HG03159 (cell line): ENCODE measurements at regions not wholly inside any gene's neighbourhood (a gene's known extent, or its start where the extent isn't known, plus 50 kb on each side); places are given as distances from the start of the nearest gene placed in this dataset.

ENCODE experiments used
- ATAC-seq: cut with Tn5 transposase; IDR thresholded peaks from one replicate; pipeline ENCODE4 v1.9.1; 2021; ENCODE audit warnings: mild to moderate bottlenecking, moderate library complexity; ENCODE audit not compliant: unreplicated experiment

DNA sequence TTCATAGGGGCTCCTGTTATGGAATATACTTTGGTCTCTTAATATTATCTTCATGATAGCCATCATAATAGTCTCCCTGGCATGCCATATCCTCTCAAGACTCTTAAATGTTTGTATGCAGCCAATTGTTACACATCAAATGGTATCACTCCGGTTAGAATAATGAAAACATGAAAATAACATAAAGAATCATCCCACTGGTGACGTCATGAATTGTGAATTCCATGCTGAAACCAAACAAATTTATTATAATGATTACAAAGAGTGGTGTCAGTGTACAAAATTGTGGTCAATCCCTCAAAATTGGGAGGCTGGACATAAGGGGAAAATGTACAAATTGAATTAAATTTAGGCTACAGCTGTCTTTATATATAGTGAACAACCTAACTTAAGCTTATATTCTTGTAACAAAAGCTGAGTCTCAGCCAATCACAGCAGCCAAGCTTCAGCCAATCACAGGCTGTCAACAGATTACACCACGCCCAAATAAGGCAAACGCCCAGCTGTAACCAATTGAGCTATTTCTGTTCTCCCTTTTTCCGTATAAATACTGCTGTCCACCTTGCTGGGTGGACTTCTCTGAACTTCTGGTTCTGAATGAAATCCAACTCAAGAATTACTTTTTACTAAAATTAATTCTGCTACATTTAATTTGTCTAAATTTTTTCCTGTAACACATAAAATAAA is 156.1 kb downstream of the CHD9NB start:
- no peak for ATAC-seq

DNA sequence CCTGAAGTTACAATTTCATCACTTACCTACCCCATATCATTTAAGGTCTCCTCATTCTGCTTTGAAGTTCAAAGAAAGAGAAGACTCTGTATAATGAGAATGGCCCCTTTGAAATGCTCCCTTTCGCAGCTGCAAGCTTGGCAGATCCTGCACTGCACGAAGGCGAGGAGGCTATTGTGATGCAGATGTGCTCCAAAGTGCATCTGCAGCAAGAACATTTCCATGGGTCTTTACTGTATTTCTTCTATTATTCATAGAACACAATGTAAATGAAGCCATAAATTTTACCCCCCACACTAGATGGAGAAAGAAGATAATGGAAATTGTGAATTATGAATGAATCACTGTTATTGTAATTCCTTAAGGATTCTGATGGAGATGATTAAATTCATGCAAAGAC is 178.7 kb downstream of the CHD9NB start:
- no peak for ATAC-seq

DNA sequence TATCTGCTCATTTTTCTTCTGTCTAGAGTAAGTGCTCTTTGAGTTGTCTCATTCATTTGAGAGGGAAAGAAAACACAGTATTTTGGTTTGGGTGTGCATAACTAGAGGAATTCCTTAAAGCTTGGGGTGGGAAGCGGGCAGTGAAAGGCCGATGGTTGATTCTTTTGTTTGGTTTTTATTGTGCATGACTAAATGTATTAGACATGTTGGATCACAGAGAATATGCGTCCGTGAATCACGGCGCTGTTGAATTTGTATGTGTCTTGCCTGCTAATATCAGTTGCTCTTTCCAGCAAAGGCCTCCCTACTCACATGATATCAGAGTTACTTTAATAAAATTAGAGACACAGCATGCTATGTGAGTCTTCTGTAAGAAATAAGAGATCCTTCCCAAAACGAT is 180.0 kb downstream of the CHD9NB start:
- no peak for ATAC-seq

DNA sequence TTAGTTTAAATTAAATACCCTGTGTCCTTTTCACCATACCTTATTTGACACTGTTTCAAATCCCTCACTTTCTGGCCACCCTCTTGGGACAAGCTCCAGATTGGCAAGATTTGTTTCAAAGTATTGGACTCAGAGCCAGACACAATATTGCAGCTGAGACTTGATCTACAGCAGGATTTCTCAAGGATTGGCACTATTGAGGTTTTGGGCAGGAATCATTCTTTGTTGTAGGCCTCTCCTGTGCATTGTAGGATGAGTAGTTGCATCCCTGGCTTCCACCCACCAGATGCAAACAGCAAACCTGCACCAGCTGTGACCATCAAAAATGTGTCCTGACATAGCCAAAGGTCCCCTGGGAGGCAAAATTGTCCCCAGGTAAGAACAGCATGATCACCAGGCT is 181.2 kb downstream of the CHD9NB start:
- no peak for ATAC-seq

DNA sequence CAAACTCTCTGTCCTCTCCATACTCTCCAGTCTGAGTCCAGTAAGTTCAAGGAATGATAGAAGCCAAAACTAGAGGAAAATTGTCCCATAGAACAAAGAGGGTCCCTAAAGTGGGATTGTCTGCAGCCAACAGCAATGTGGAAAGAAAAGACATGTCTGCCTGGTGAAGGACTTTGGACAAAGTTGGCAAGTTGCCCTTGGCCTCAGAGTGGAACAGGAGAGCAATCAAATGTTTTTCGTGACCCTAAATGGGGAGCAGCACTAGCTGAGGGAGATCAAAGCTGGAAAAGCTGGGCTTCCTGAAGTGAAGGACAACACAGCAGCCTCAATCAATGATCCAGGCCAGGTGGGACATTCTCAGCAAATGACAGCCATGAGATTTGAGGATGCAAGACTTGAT is 183.5 kb downstream of the CHD9NB start:
- ATAC-seq: no peak

DNA sequence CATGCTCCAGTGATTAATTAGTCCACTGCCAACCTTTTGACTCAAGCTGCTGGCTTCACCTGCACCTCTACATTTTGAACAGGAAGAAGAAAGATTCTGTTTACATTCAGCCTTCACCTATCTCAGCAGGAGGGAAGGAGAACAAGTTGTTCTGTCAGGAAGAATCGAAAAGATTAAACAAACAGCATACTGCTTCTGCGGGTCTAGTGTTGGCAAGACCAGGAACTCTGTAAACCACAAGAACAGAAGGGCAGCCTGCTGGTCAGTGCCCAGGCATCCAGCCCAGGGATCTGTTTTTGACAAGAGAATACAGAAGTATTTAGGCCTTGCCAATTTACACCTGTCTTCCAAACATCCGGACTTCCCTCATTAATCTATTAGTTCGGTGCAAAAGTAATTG is 189.7 kb downstream of the CHD9NB start:
- no peak for ATAC-seq

DNA sequence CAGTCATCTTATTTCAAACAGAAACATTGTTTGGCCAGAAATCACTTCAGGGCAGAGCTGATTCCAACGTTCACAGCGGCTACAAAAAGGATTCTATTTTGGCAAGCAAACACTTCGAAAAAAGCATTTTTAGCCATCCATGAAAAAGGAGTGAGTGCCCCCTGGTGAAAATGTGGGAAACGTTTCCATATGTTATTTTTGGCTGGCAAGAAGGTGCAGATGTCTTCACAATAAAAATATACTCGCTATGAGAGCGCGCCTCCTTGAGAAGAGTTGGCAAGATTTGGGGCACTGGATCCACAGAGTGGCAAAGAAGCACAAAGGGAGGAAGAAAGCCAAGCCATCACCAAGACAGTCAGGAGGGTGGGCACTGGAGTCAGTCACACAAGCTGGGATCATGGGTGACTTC is 191.1 kb downstream of the CHD9NB start:
- ATAC-seq: no peak

DNA sequence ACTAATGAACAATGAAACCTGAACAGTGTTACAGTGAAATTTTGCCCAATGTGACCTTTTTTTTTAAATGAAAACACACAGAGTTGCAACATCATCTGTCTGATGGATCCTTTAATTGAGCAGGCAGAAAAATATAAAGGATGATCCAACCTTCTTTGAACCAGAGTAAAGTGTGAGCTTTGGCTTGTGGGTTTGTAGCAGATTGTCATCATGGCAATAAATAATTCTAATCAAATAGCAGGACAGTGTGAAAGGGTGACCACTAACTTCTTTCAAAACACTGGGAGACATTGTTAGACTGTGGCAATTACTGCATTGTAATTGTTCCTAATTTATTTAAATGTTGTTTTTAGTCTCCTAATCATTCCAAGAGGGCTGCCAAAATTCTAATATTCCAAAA is 197.2 kb downstream of the CHD9NB start:
- no peak for ATAC-seq

DNA sequence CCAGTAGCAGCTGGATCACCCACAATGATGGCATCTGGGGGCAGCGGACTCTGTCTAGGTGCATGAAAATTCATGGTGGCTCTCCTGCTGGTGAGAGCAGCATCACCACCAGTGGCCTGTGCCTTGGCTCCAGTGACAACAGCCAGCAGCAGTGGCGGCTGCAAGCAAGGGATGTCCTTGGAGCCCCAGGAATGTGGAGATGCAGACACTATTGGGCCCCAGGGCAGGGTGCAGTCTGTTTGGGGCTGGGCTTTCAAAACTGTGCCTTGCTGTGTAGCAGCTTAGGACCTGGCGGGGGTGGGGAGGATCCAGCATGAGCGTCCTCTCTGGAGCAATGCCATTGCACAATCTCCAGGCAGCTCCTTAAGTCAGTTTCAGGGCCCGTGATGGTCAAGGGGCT is 199.7 kb downstream of the CHD9NB start:
- no peak for ATAC-seq

DNA sequence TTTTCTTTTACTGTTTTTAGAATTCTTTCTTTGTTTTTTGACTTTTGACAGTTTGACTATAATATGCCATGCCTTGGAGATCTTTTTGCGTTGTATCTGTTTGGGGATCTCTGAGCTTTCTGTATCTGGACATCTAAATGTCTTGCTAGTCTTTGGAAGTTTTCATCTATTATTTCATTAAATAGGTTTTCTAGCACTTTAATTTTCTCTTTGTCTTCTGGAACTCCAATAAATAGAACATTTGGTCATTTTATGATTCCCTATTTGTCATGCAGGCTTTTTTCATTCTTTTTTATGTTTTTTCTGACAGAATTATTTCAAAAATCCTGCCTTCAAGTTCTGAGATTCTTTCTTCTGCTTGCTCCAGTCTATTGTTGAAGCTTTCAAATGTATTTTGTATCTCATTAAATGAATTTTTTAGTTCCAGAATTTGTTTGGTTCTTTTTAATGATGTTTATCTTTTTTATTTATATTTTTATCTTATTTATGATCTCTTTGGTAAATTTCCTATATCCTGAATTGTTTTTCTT is 201.4 kb downstream of the CHD9NB start:
- ATAC-seq: no peak

DNA sequence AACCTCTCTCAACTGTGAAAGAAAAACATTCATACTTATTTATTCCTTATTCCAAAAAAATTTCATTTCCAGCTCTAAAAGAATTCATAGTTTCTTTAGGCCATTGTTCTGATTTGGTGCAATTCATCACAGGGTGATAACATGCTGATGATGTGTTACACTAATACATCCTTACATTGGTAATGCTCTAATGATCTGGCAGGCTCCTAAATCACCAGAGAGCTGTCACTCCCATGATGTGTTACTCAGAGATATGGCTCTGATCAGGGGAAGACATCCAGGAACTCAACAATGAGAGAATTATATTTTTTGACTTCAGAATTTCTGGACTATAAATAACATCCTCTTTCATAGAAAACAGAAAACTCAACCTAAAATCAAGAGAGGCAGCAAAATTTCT is 209.3 kb downstream of the CHD9NB start:
- no peak for ATAC-seq

DNA sequence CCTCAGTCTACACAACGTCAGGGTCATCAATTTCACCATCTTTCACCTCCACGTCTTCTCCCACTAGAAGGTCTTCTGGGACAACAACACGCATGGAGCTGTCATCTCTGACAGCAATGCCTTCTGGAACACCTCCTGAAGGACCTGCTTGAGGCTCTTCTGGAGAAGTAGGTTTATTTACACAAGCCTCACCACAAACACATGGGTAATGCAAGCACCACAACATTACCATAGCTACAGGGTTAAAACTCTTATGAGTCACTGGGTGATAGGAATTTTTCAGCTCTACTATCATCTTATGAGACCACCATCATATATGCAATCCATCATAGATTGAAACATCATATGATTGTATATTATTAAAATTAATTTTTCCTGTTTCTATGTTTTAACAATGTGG is 215.4 kb downstream of the CHD9NB start:
- ATAC-seq: no peak

DNA sequence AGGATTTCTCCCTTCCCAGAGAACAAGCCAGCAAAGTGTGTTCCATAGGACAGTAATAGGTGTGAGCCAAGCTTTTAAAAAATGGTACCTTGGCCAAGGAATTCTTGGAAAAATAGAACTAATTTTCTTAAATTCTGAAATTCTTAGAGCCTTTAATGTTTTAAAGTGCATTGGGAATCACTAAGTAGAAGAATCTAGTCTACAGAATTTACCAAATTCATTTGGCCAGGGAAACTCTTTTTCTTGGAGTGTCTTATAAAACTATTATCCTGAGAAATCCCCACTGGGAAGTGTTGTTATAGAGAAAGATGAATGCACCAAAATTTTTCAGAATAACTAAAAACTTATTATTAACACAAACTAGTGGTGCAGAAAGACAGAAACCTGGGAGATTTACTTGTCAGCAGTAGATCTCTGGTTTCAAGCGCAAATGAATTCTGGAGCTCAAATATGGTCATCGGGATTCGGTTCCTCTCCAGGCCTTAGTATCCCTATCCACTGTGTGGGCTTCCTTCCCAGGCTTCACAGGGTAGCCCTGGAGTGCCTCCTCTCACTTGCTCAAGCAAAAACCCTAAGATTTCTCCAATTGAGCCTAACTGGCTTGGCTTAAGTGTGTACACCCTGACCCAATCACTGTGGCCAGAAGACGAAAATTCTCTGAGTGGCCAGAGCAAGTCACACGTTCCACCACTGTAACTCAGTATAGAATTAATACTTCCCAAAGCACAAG is 217.8 kb downstream of the CHD9NB start:
- ATAC-seq: no peak

DNA sequence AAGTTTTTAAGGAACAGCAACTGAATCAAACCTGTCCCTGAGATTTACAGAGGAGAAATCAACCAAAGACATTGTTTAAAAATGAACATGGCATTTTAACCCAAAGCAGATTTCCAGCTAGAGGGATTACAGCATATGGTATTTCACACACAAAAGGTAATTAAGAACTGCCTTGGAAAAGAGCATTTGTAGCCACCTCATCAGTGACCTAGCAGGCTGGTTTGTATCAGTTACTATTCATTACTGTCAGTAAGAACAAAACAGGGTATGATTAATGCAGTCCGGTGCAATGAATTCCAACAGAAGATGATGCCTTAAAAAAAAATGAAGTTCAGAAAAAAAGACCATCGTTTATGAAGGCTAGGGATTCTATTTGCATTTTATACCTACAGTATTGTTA is 219.9 kb downstream of the CHD9NB start:
- ATAC-seq: no peak

DNA sequence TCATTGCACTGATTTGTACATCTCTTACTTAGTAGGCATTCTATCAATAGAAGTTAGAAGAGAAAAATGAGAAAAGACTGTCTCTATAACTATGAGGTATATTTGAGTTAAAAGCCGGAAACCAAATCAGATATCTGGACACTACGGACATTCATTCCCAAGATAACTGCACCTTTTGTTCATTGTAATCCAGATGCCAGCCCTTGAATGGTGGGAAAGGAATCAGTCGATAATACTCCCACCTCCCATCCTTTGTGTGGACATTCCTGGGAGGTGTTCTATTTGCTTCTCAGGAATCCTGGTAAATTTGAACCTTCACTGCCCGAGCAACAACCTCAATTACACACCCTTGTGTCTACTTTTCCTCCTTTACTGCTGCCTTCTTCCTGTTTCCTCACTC is 225.2 kb downstream of the CHD9NB start:
- ATAC-seq: no peak

DNA sequence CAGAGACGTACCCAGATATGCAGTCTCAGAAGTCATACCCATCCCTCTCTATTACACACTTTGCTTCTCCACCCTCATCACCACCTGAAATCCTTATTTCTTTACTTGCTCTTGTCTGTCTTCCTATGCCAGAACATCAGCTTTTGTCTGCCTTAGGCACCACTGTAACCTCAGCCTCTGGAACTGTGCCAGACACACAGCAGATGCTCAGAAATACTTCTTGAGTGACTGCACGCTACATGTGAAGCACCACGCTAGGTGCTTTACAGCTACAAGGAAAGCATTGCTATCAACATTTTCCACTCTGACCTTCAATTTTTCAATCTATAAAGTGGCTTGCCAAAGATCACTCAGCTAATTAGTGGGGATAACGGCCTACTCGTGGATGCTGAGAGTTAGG is 226.8 kb downstream of the CHD9NB start:
- ATAC-seq: no peak

DNA sequence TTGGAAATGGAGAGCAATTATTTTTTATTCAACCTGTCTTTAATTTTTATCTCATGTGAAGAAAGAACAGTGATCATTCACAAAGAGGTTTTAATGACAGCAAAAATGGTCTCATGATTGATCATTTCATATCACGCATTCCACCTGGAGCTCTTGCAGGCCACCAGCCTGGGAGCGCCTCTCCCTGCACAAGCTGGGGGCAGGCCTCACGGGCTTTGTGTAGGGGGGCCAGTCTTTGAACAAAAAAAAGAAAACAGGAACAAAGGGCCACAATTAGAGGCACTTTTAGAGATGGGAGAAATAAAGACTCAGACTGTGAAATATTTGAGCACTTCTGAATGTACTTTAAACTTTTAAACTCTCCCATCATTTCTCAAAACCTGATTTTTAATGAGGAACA is 232.9 kb downstream of the CHD9NB start:
- ATAC-seq: no peak

DNA sequence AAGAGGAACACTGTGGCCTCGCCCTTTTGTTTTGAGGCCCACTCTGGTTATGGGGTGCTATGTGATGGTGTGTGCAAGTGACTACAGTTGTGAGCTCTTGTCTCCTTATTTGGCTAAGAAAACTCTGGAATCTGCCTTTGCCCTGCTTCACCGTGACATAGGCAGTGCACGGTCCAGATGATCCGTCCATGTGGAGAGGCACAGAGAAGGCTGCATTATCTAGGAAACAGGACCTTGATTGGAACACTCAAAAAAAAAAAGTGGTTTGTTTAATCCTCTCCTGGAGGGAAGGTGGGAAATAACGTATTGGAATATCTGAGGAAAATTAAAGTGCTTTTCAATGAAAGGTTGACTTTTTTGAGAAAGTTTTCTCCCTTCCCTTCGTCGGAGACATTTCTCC is 233.3 kb downstream of the CHD9NB start:
- no peak for ATAC-seq

DNA sequence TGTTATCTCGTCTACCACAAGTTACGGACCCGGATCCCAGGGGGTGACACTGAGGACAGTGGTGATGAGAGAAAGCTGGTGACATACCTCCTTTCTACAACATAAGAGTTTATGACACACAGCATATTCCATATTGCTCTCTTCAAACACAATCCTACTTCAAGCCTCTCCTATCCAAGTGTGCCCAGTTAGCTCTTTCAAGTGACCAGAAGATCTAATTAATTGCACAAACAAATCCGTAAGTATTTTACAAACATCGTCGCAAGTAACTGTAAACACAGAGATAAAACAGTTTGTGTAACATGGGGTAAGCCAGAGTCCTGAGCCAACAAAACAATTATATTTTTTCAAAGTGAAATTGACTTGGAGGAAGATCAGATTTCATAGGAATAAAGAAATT is 235.0 kb downstream of the CHD9NB start:
- ATAC-seq: no peak

DNA sequence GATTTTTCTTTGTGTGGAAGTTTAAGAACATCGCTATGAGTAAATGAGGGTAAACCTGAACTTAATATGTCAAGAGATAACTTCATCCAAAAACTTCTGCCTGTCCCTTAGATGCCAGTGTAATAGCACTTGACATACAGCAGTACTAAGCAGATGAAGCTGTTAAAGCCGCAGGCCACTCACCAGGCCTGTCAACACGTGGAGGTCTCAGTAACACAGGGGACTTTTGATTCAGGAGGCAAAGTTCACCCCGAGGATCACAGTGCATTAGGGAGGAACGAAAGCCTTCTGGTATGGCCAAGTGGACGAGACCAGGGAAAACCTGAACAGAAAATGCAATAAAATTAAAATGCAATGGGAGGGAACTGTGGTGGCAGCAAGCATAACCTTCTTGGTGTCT is 235.7 kb downstream of the CHD9NB start:
- no peak for ATAC-seq

DNA sequence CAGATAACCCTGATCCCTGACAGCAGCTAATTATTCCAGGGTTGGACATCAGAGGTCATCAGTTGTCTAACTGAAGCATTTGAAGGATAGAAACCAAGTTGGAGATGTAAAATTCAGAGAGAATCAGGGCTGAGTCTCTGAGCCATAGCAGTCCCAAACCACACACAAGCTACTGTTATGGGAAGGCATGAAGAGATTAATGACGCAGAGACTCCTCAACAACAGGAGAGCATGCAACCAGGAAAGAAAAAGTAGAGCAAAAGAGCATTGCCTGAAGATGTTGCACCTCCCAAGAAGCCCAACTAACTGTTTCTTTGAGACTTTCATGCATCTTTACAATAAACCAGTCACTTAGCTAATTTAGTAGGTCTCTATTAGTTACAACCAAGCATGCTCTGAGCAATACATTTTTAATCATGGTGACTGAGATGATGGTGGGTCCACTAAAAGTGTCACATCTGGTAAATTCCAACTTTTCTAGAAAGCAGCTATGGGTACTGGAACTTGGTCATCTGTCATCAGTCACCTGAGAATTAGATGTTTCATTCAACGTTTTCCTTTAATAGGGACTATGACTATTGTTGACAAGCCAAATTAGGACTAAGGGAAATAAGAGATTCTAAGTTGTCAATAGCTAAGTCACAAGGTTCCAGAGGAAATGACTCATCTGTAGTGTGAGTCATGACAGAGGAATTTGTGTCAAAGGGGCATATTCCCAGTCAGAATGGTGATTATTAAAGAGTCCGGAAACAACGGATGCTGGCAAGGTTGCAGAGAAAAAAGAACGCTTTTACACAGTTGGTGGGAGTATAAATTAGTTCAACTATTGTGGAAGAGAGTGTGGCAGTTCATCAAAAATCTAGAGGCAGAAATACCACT is 239.8 kb downstream of the CHD9NB start:
- ATAC-seq: no peak
